H9 (cell line): ENCODE measurements at regions not wholly inside any gene's neighbourhood (a gene's known extent, or its start where the extent isn't known, plus 50 kb on each side); places are given as distances from the start of the nearest gene placed in this dataset.

Experiments used
- DNase-seq: peaks from one replicate; pipeline ENCODE4 v3.0.0-alpha.2; 2017
- H2AFZ ChIP-seq: one replicate; pipeline ENCODE4 v1.6.1; 2013; ENCODE audit warnings: mild to moderate bottlenecking, low read length, control low read depth, moderate library complexity
- H2AK5ac ChIP-seq: 2 replicates; pipeline ENCODE4 v1.6.1; 2013; ENCODE audit warnings: low read length, control low read depth, mixed read lengths; ENCODE audit not compliant: insufficient read length
- H2BK120ac ChIP-seq: one replicate; pipeline ENCODE4 v1.6.1; 2013; ENCODE audit warnings: low read depth, mild to moderate bottlenecking, low read length, control low read depth, inconsistent platforms; ENCODE audit not compliant: poor library complexity, severe bottlenecking
- H2BK12ac ChIP-seq: 2 replicates; pipeline ENCODE4 v1.6.1; 2013; ENCODE audit warnings: low read length, control low read depth, mixed read lengths, low read depth; ENCODE audit not compliant: insufficient read length
- H2BK15ac ChIP-seq: 2 replicates; pipeline ENCODE4 v1.6.1; 2013; ENCODE audit warnings: low read depth, low read length, control low read depth
- H2BK20ac ChIP-seq: one replicate; pipeline ENCODE4 v1.6.1; 2013; ENCODE audit warnings: low read depth, mild to moderate bottlenecking, low read length, control low read depth, inconsistent platforms; ENCODE audit not compliant: poor library complexity, severe bottlenecking
- H2BK5ac ChIP-seq: 2 replicates; pipeline ENCODE4 v1.6.1; 2013; ENCODE audit warnings: low read length, control low read depth, mixed read lengths; ENCODE audit not compliant: insufficient read length
- H3K14ac ChIP-seq: 2 replicates; pipeline ENCODE4 v1.6.1; 2013; ENCODE audit warnings: low read length, control low read depth; ENCODE audit not compliant: insufficient read depth
- H3K18ac ChIP-seq: 2 replicates; pipeline ENCODE4 v1.6.1; 2013; ENCODE audit warnings: low read depth, mild to moderate bottlenecking, mixed read lengths, low read length, control low read depth; ENCODE audit not compliant: insufficient read length
- H3K23ac ChIP-seq: 2 replicates; pipeline ENCODE4 v1.6.1; 2013; ENCODE audit warnings: low read length, control low read depth, mixed read lengths, low read depth; ENCODE audit not compliant: insufficient read length
- H3K23me2 ChIP-seq: 2 replicates; pipeline ENCODE4 v1.6.1; 2013; ENCODE audit warnings: low read depth, mild to moderate bottlenecking, mixed read lengths, low read length, control low read depth; ENCODE audit not compliant: insufficient read length, poor library complexity, severe bottlenecking
- H3K27ac ChIP-seq: 2 replicates; pipeline ENCODE4 v1.5.1; 2013; ENCODE audit warnings: low read length, control low read depth, mixed read lengths, low read depth; ENCODE audit not compliant: insufficient read length
- H3K27me3 ChIP-seq: 2 replicates; pipeline ENCODE4 v1.6.1; 2013; ENCODE audit warnings: low read length, control low read depth, inconsistent platforms; ENCODE audit not compliant: insufficient read depth
- H3K4ac ChIP-seq: 2 replicates; pipeline ENCODE4 v1.6.1; 2013; ENCODE audit warnings: low read depth, mild to moderate bottlenecking, control low read depth, inconsistent platforms, low read length, moderate library complexity
- H3K4me1 ChIP-seq: 2 replicates; pipeline ENCODE4 v1.6.1; 2013; ENCODE audit warnings: low read length, control low read depth, inconsistent platforms; ENCODE audit not compliant: insufficient read depth
- H3K4me2 ChIP-seq: 2 replicates; pipeline ENCODE4 v1.6.1; 2013; ENCODE audit warnings: low read length, control low read depth, mixed read lengths; ENCODE audit not compliant: insufficient read length, insufficient read depth
- H3K56ac ChIP-seq: 2 replicates; pipeline ENCODE4 v1.6.1; 2013; ENCODE audit warnings: low read depth, mild to moderate bottlenecking, mixed read lengths, low read length, control low read depth; ENCODE audit not compliant: insufficient read length
- H3K79me1 ChIP-seq: 2 replicates; pipeline ENCODE4 v1.6.1; 2013; ENCODE audit warnings: low read depth, mild to moderate bottlenecking, moderate library complexity, low read length, control low read depth, inconsistent platforms; ENCODE audit not compliant: insufficient read depth, poor library complexity, severe bottlenecking
- H3K79me2 ChIP-seq: 2 replicates; pipeline ENCODE4 v1.6.1; 2013; ENCODE audit warnings: low read length, control low read depth, inconsistent platforms; ENCODE audit not compliant: insufficient read depth
- H3K9ac ChIP-seq: 2 replicates; pipeline ENCODE4 v1.6.1; 2013; ENCODE audit warnings: low read length, control low read depth, mixed read lengths; ENCODE audit not compliant: insufficient read length; ENCODE audit errors: extremely low read depth
- H3K9me3 ChIP-seq: one replicate; pipeline ENCODE4 v1.6.1; 2013; ENCODE audit warnings: low read depth, low read length, inconsistent platforms; ENCODE audit not compliant: control insufficient read depth
- H3T11ph ChIP-seq: one replicate; pipeline ENCODE4 v1.6.1; 2013; ENCODE audit warnings: mild to moderate bottlenecking, low read length, control low read depth, inconsistent platforms
- H4K20me1 ChIP-seq: one replicate; pipeline ENCODE4 v1.6.1; 2013; ENCODE audit not compliant: control insufficient read depth, insufficient read length, insufficient read depth
- H4K5ac ChIP-seq: 2 replicates; pipeline ENCODE4 v1.6.1; 2013; ENCODE audit warnings: low read depth, mild to moderate bottlenecking, mixed read lengths, low read length, control low read depth; ENCODE audit not compliant: insufficient read length
- H4K8ac ChIP-seq: replicated peaks from 2 replicates; pipeline ENCODE4 v1.6.1; 2013; ENCODE audit warnings: low read length, control low read depth, mixed read lengths, low read depth; ENCODE audit not compliant: insufficient read length
- H4K91ac ChIP-seq: 2 replicates; pipeline ENCODE4 v1.6.1; 2013; ENCODE audit warnings: low read depth, mild to moderate bottlenecking, moderate library complexity, mixed read lengths, low read length, control low read depth; ENCODE audit not compliant: insufficient read length
- H3K27ac Mint-ChIP-seq, 3 experiments: 2 replicates in 2 of 3; 3 replicates in 1 of 3; pipeline ENCODE4 v1.8.0; 2020 to 2021; ENCODE audit warnings: mixed read lengths in 3 of 3, mild to moderate bottlenecking in 1 of 3, moderate library complexity in 1 of 3
- H3K27me3 Mint-ChIP-seq: 2 replicates; pipeline ENCODE4 v1.8.0; 2021; ENCODE audit warnings: low read depth, mild to moderate bottlenecking, moderate library complexity, mixed read lengths
- H3K36me3 Mint-ChIP-seq, 3 experiments: 2 replicates in 2 of 3; 3 replicates in 1 of 3; pipeline ENCODE4 v1.8.0; 2020 to 2021; ENCODE audit warnings: low read depth in 3 of 3, mixed read lengths in 3 of 3; ENCODE audit not compliant: insufficient read depth in 1 of 3
- H3K4me1 Mint-ChIP-seq, 2 experiments: 2 replicates each; pipeline ENCODE4 v1.8.0; 2020; ENCODE audit warnings: mixed read lengths in 2 of 2
- H3K4me3 Mint-ChIP-seq, 2 experiments: 2 replicates in 1 of 2; 3 replicates in 1 of 2; pipeline ENCODE4 v1.8.0; 2020 to 2021; ENCODE audit warnings: mild to moderate bottlenecking in 2 of 2, mixed read lengths in 2 of 2, moderate library complexity in 1 of 2
- H3K9me3 Mint-ChIP-seq, 2 experiments: 2 replicates in 1 of 2; 3 replicates in 1 of 2; pipeline ENCODE4 v1.8.0; 2020; ENCODE audit warnings: mild to moderate bottlenecking in 2 of 2, mixed read lengths in 2 of 2, moderate library complexity in 1 of 2
- WGBS: extraction: QIAGEN DNeasy Blood & Tissue Kit; methylation state at CpG from one replicate; pipeline ENCODE4 v1.1.7; 2013; ENCODE audit warnings: missing lambda C conversion rate, low lambda C conversion rate, mixed read lengths; ENCODE audit not compliant: insufficient read length; ENCODE audit errors: extremely low coverage; 5-methylcytosine and 5-hydroxymethylcytosine counted together
- TF ChIP-seq, protein P1 (sequence below): fragments of 200-600 bp; sonication (generic); conservative IDR thresholded peaks from 3 replicates; pipeline ENCODE4 v1.8.0; 2021; ENCODE audit warnings: antibody characterized with exemption, mild to moderate bottlenecking

DNA sequence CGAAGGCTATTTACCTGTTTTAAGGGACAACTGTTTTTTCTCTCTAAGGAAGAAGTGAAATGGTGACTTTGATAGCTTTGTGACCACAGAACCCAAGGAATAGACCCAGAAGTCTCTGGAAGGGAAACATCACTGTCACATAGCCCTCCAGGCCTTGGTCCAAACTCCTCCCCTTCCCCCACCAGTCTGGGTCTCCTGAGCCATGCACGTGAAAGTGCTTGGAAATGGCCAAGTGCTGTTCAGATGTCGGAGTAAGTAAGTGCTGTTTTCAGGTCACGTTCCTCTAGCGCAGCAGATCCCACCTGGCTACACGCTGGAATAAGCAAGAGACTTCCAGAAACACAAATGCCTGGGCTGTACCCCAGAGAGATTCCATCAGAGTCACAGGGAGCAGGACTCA, 73.0 kb upstream of the AFF3 start:
- H3K79me1 ChIP-seq = no peaks in the 10 kb centered on the region
- no peaks in the 10 kb centered on the region for H3K9me3 ChIP-seq
- TF ChIP-seq, protein P1, sequence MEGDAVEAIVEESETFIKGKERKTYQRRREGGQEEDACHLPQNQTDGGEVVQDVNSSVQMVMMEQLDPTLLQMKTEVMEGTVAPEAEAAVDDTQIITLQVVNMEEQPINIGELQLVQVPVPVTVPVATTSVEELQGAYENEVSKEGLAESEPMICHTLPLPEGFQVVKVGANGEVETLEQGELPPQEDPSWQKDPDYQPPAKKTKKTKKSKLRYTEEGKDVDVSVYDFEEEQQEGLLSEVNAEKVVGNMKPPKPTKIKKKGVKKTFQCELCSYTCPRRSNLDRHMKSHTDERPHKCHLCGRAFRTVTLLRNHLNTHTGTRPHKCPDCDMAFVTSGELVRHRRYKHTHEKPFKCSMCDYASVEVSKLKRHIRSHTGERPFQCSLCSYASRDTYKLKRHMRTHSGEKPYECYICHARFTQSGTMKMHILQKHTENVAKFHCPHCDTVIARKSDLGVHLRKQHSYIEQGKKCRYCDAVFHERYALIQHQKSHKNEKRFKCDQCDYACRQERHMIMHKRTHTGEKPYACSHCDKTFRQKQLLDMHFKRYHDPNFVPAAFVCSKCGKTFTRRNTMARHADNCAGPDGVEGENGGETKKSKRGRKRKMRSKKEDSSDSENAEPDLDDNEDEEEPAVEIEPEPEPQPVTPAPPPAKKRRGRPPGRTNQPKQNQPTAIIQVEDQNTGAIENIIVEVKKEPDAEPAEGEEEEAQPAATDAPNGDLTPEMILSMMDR = no peak
- H2BK5ac ChIP-seq = no peak overlapping the region
- H2BK20ac ChIP-seq = no peak overlapping the region
- H3K23me2 ChIP-seq = no peaks in the 10 kb centered on the region
- no peaks in the 10 kb centered on the region for H3K4me1 Mint-ChIP-seq
- H2AFZ ChIP-seq = no peak overlapping the region
- H3K4me1 ChIP-seq = no peaks in the 10 kb centered on the region
- WGBS = no CpG with 5 or more reads among the region's 6 CpGs
- no peak overlapping the region for H3K27ac Mint-ChIP-seq
- no peak for DNase-seq
- no peak overlapping the region for H3T11ph ChIP-seq
- no peak overlapping the region for H4K5ac ChIP-seq
- H4K91ac ChIP-seq = no peak overlapping the region
- no peaks in the 10 kb centered on the region for H4K20me1 ChIP-seq
- H3K23ac ChIP-seq = no peak overlapping the region
- H2BK12ac ChIP-seq = no peak overlapping the region
- H2BK15ac ChIP-seq = no peak overlapping the region
- H3K27ac ChIP-seq = no peak overlapping the region
- H3K79me2 ChIP-seq = no peaks in the 10 kb centered on the region
- no peaks in the 10 kb centered on the region for H3K27me3 ChIP-seq
- H2AK5ac ChIP-seq = no peak overlapping the region
- no peak overlapping the region for H3K18ac ChIP-seq
- no peak overlapping the region for H3K56ac ChIP-seq
- no peaks in the 10 kb centered on the region for H3K9me3 Mint-ChIP-seq
- H4K8ac ChIP-seq = no peak overlapping the region
- peaks cover 10% of the 10 kb centered on the region for H3K27me3 Mint-ChIP-seq
- H3K4me3 Mint-ChIP-seq = no peak overlapping the region
- H3K36me3 Mint-ChIP-seq = no peaks in the 10 kb centered on the region; a peak in 1 of 7 replicates
- no peak overlapping the region for H2BK120ac ChIP-seq
- H3K4me2 ChIP-seq = no peak overlapping the region
- no peak overlapping the region for H3K4ac ChIP-seq
- no peak overlapping the region for H3K14ac ChIP-seq
- H3K9ac ChIP-seq = no peak overlapping the region
